H1 (cell line): ENCODE measurements at regions not wholly inside any gene's neighbourhood (a gene's known extent, or its start where the extent isn't known, plus 50 kb on each side); places are given as distances from the start of the nearest gene placed in this dataset.
A peak's percentile ranks its signal among the peaks of the same experiment; 100 is the strongest.

Source experiments
- CTCF ChIA-PET: fragments of 300-600 bp; sonication (Branson Sonifier 250); formaldehyde crosslinking; loops from one replicate; lab custom pipeline; 2021; ENCODE audit not compliant: partially characterized antibody; lab: Charles Lee
- POLR2A ChIA-PET: fragments of 300-600 bp; sonication (Branson Sonifier 250); formaldehyde crosslinking; loops from one replicate; lab custom pipeline; 2021; ENCODE audit warnings: inconsistent platforms; ENCODE audit not compliant: partially characterized antibody; lab: Charles Lee
- DNase-seq, 2 experiments: peaks; one replicate each; pipeline versions ENCODE4 v3.0.0 to v3.0.0-alpha.2; 2010 to 2022; ENCODE audit warnings: low spot score in 2 of 2, low read depth in 1 of 2, mixed read lengths in 1 of 2
- FAIRE-seq: peaks from 2 replicates; lab custom pipeline; 2011; peaks lifted over from hg19 to GRCh38; lab: Jason Lieb, UNC
- H2AFZ ChIP-seq: 2 replicates; pipeline ENCODE4 v1.8.1; 2012; ENCODE audit warnings: low read length, inconsistent platforms
- H2AK5ac ChIP-seq: 2 replicates; pipeline ENCODE4 v1.6.1; 2013; ENCODE audit warnings: low read depth, low read length
- H2BK120ac ChIP-seq: replicated peaks from 2 replicates; pipeline ENCODE3; 2013; ENCODE audit warnings: low read depth, low read length, inconsistent platforms
- H2BK12ac ChIP-seq: 2 replicates; pipeline ENCODE4 v1.6.1; 2013; ENCODE audit warnings: low read depth, low read length
- H2BK15ac ChIP-seq: 2 replicates; pipeline ENCODE4 v1.6.1; 2013; ENCODE audit warnings: low read length
- H2BK20ac ChIP-seq: 2 replicates; pipeline ENCODE4 v1.6.1; 2013; ENCODE audit warnings: low read length
- H2BK5ac ChIP-seq: 2 replicates; pipeline ENCODE4 v1.6.1; 2013; ENCODE audit warnings: low read depth, low read length
- H3K14ac ChIP-seq: 2 replicates; pipeline ENCODE4 v1.6.1; 2013; ENCODE audit warnings: inconsistent platforms; ENCODE audit not compliant: insufficient read length
- H3K18ac ChIP-seq: 2 replicates; pipeline ENCODE4 v1.6.1; 2013; ENCODE audit warnings: low read length; ENCODE audit errors: extremely low read depth
- H3K23ac ChIP-seq: 2 replicates; pipeline ENCODE4 v1.6.1; 2013; ENCODE audit warnings: inconsistent platforms; ENCODE audit not compliant: insufficient read length
- H3K23me2 ChIP-seq: 2 replicates; pipeline ENCODE4 v1.6.1; 2013; ENCODE audit warnings: low read depth, low read length
- H3K27ac ChIP-seq: 2 replicates; pipeline ENCODE4 v1.6.1; 2011; ENCODE audit warnings: low read depth, low read length, inconsistent platforms
- H3K27me3 ChIP-seq, 4 experiments: replicated peaks in 1 of 4; 1 replicate in 1 of 4; 2 replicates in 3 of 4; pipeline versions ENCODE4 v1.6.1 to v1.8.1; 2011 to 2013; ENCODE audit warnings: low read length in 3 of 4, mild to moderate bottlenecking in 3 of 4, inconsistent platforms in 2 of 4, mixed read lengths in 2 of 4, moderate library complexity in 1 of 4; ENCODE audit not compliant: control insufficient read depth in 3 of 4, insufficient read depth in 3 of 4; ENCODE audit errors: extremely low read depth in 1 of 4
- H3K36me3 ChIP-seq, 4 experiments: 2 replicates each; pipeline versions ENCODE4 v1.6.1 to v1.8.1; 2011 to 2013; ENCODE audit warnings: mild to moderate bottlenecking in 4 of 4, low read length in 3 of 4, moderate library complexity in 2 of 4, control low read depth in 1 of 4, inconsistent platforms in 1 of 4; ENCODE audit not compliant: insufficient read depth in 4 of 4, control insufficient read depth in 2 of 4
- H3K4ac ChIP-seq: replicated peaks from 2 replicates; pipeline ENCODE3; 2013; ENCODE audit warnings: low read length, low read depth, mixed read lengths, inconsistent platforms; ENCODE audit not compliant: insufficient read length
- H3K4me1 ChIP-seq, 4 experiments: replicated peaks in 1 of 4; 1 replicate in 1 of 4; 2 replicates in 3 of 4; pipeline versions ENCODE4 v1.6.1 to v1.8.1; 2011 to 2013; ENCODE audit warnings: low read length in 3 of 4, inconsistent platforms in 2 of 4, mixed read lengths in 1 of 4; ENCODE audit not compliant: insufficient read depth in 4 of 4, control insufficient read depth in 3 of 4
- H3K4me2 ChIP-seq, 2 experiments: 2 replicates each; pipeline versions ENCODE4 v1.6.1 to v1.8.1; 2011 to 2013; ENCODE audit warnings: low read depth in 2 of 2, low read length in 2 of 2, control low read depth in 1 of 2, inconsistent platforms in 1 of 2, mild to moderate bottlenecking in 1 of 2; ENCODE audit not compliant: insufficient read depth in 1 of 2
- H3K4me3 ChIP-seq, 4 experiments: fragments of 200-600, 300-600 bp in 1 of 4; sonication (generic), shearing (Covaris generic), sonication (Bioruptor Twin) in 1 of 4; 2 replicates each; pipeline versions ENCODE4 v1.5.1 to v1.8.1; 2011 to 2016; ENCODE audit warnings: low read length in 4 of 4, low read depth in 3 of 4, control low read depth in 2 of 4, inconsistent platforms in 2 of 4, mild to moderate bottlenecking in 2 of 4, mixed read lengths in 1 of 4, moderate library complexity in 1 of 4; ENCODE audit not compliant: insufficient read depth in 2 of 4; ENCODE audit errors: extremely low read depth in 1 of 4
- H3K56ac ChIP-seq: replicated peaks from 2 replicates; pipeline ENCODE3; 2013; ENCODE audit warnings: low read depth, mild to moderate bottlenecking, mixed read lengths, low read length, inconsistent platforms; ENCODE audit not compliant: insufficient read length
- H3K79me1 ChIP-seq: 2 replicates; pipeline ENCODE4 v1.6.1; 2013; ENCODE audit warnings: low read depth, low read length, control low read depth
- H3K79me2 ChIP-seq, 2 experiments: 2 replicates each; pipeline versions ENCODE4 v1.6.1 to v1.8.1; 2012 to 2013; ENCODE audit warnings: low read length in 2 of 2, mild to moderate bottlenecking in 2 of 2, inconsistent platforms in 1 of 2; ENCODE audit not compliant: insufficient read depth in 2 of 2, control insufficient read depth in 1 of 2
- H3K9ac ChIP-seq, 4 experiments: replicated peaks in 1 of 4; 1 replicate in 1 of 4; 2 replicates in 3 of 4; pipeline versions ENCODE4 v1.6.1 to v1.8.1; 2011 to 2013; ENCODE audit warnings: low read depth in 3 of 4, low read length in 3 of 4, control low read depth in 2 of 4, mild to moderate bottlenecking in 2 of 4, moderate library complexity in 2 of 4, inconsistent platforms in 1 of 4; ENCODE audit errors: extremely low read depth in 1 of 4
- H3K9me3 ChIP-seq, 2 experiments: 2 replicates each; pipeline versions ENCODE4 v1.6.1 to v1.8.1; 2012 to 2013; ENCODE audit warnings: mild to moderate bottlenecking in 2 of 2, moderate library complexity in 2 of 2, control low read depth in 1 of 2, inconsistent platforms in 1 of 2, low read depth in 1 of 2, low read length in 1 of 2, mixed read lengths in 1 of 2; ENCODE audit not compliant: insufficient read depth in 2 of 2
- H4K20me1 ChIP-seq, 2 experiments: replicated peaks in 1 of 2; 2 replicates each; pipeline versions ENCODE3 to v1.8.1; 2011 to 2013; ENCODE audit warnings: inconsistent platforms in 2 of 2, low read length in 2 of 2, mild to moderate bottlenecking in 1 of 2; ENCODE audit not compliant: insufficient read depth in 2 of 2, control insufficient read depth in 1 of 2
- H4K5ac ChIP-seq: 2 replicates; pipeline ENCODE4 v1.6.1; 2013; ENCODE audit warnings: low read length, low read depth, mixed read lengths, inconsistent platforms; ENCODE audit not compliant: insufficient read length
- H4K8ac ChIP-seq: 2 replicates; pipeline ENCODE4 v1.8.0; 2013; ENCODE audit warnings: mild to moderate bottlenecking, moderate library complexity, low read length, inconsistent platforms; ENCODE audit not compliant: insufficient read depth; ENCODE audit errors: extremely low read depth
- H4K91ac ChIP-seq: replicated peaks from 2 replicates; pipeline ENCODE3; 2013; ENCODE audit warnings: low read length, mixed read lengths, inconsistent platforms; ENCODE audit not compliant: insufficient read length
- EP300 ChIP-seq, 2 experiments: IDR thresholded peaks; 1 replicate in 1 of 2; 2 replicates in 1 of 2; pipeline ENCODE4 v1.6.1; 2011 to 2012; ENCODE audit warnings: low read depth in 2 of 2, low read length in 2 of 2, mild to moderate bottlenecking in 2 of 2, borderline replicate concordance in 1 of 2, inconsistent platforms in 1 of 2, moderate library complexity in 1 of 2
- JUN ChIP-seq: IDR thresholded peaks from 2 replicates; pipeline ENCODE4 v1.6.1; 2011; ENCODE audit warnings: low read depth, mild to moderate bottlenecking, improper control_type of control experiment, low read length
- JUND ChIP-seq: IDR thresholded peaks from 2 replicates; pipeline ENCODE4 v1.6.1; 2011; ENCODE audit warnings: mild to moderate bottlenecking, improper control_type of control experiment, low read length
- KDM5A ChIP-seq: fragments of 200-600 bp; IDR thresholded peaks from 2 replicates; pipeline ENCODE4 v1.7.1; 2012; ENCODE audit warnings: mild to moderate bottlenecking, low read length, inconsistent platforms, mixed read lengths
- RAD21 ChIP-seq, 2 experiments: IDR thresholded peaks in 1 of 2; conservative IDR thresholded peaks in 1 of 2; 2 replicates each; pipeline ENCODE4 v1.6.1; 2011; ENCODE audit warnings: low read depth in 2 of 2, low read length in 2 of 2, improper control_type of control experiment in 1 of 2, inconsistent platforms in 1 of 2, mild to moderate bottlenecking in 1 of 2, moderate library complexity in 1 of 2
- RBBP5 ChIP-seq: IDR thresholded peaks from 2 replicates; pipeline ENCODE4 v1.7.1; 2012; ENCODE audit warnings: low read depth, mild to moderate bottlenecking, inconsistent platforms, low read length, moderate library complexity, borderline replicate concordance
- SRF ChIP-seq: IDR thresholded peaks from 2 replicates; pipeline ENCODE4 v1.6.1; 2011; ENCODE audit warnings: mild to moderate bottlenecking, low read depth, low read length, moderate library complexity
- WGBS, 2 experiments: shearing (Covaris generic) in 1 of 2; methylation state at CpG; one replicate each; pipeline versions ENCODE4 v1.1.6 to v1.1.7; 2013 to 2015; ENCODE audit warnings: low lambda C conversion rate in 2 of 2, mixed read lengths in 2 of 2, inconsistent platforms in 1 of 2, low coverage in 1 of 2, missing lambda C conversion rate in 1 of 2; ENCODE audit not compliant: insufficient replicate concordance in 2 of 2, insufficient coverage in 1 of 2, insufficient read length in 1 of 2; ENCODE audit errors: extremely low coverage in 1 of 2, missing lambda C conversion rate in 1 of 2; 5-methylcytosine and 5-hydroxymethylcytosine counted together
- TF ChIP-seq, protein P1 (sequence below): IDR thresholded peaks from 2 replicates; pipeline ENCODE4 v1.6.1; 2012; ENCODE audit warnings: low read length, inconsistent platforms

- WGBS, 2 experiments = 94% methylated on average over 3 of the region's 3 CpGs; no CpG with 5 or more reads in 1 of the 2 experiments
- peaks cover 0 to 7% (median 4%) of the 10 kb centered on the region in 4 experiments; a peak in 5 of 7 replicates for H3K4me1 ChIP-seq
- H3K79me2 ChIP-seq = no peaks in the 10 kb centered on the region
- peak; percentile 13 for FAIRE-seq
- no peak overlapping the region for H4K5ac ChIP-seq
- no peaks in the 10 kb centered on the region; a peak in 1 of 4 replicates for H3K9me3 ChIP-seq
- no peaks in the 10 kb centered on the region for H3K79me1 ChIP-seq
- peak overlapping the region; percentile 75; the same call in 1 of the 2 replicates for H2BK20ac ChIP-seq
- no peak overlapping the region for H4K91ac ChIP-seq
- no peak for DNase-seq
- H3K4me2 ChIP-seq = no peak overlapping the region
- H3K27me3 ChIP-seq = no peaks in the 10 kb centered on the region
- no peak overlapping the region for H3K4ac ChIP-seq
- H2AFZ ChIP-seq = peak overlapping the region; percentile 36; the same call in 1 of the 2 replicates
- H3K27ac ChIP-seq = no peak overlapping the region
- H3K56ac ChIP-seq = no peak overlapping the region
- H3K9ac ChIP-seq = no peak overlapping the region
- H4K8ac ChIP-seq = no peak overlapping the region
- H3K23me2 ChIP-seq = no peaks in the 10 kb centered on the region
- H2AK5ac ChIP-seq = 0 out of 2 replicates have a peak overlapping the region, but pooled peaks have one; percentile 85
- 0 out of 2 replicates have a peak overlapping the region, but pooled peaks have one; percentile 56 for H2BK12ac ChIP-seq
- H3K18ac ChIP-seq = peak overlapping the region; percentile 68
- no peak overlapping the region for H3K4me3 ChIP-seq
- H2BK15ac ChIP-seq = peak overlapping the region; percentile 88; the same call in 1 of the 2 replicates
- no peaks in the 10 kb centered on the region for H4K20me1 ChIP-seq
- no peaks in the 10 kb centered on the region for H3K36me3 ChIP-seq
- H3K14ac ChIP-seq = no peak overlapping the region
- no peak overlapping the region for H3K23ac ChIP-seq
- H2BK5ac ChIP-seq = no peak overlapping the region
- POLR2A ChIA-PET = interaction anchor here (0.8 to 1.7 kb wide), 3 partner anchors 16 to 80 kb away, joined by 3 to 7 read pairs (median 4); partner anchors contain the start of gene SSTR1
- CTCF ChIA-PET = interaction anchor here (0.7 to 1.9 kb wide), 5 partner anchors 11 to 76 kb away, joined by 3 to 9 read pairs (median 3); no protein-coding TSS in a partner anchor
- peak overlapping the region; percentile 57 for H2BK120ac ChIP-seq
- no peak for TF ChIP-seq JUN
- no peak for TF ChIP-seq EP300 (IDR thresholded peaks at IDR 0.05; ENCODE audit: borderline replicate concordance in 1 of 2, low read depth in 2 of 2, low read length in 2 of 2)
- TF ChIP-seq JUND = no peak
- no peak for TF ChIP-seq SRF
- no peak for TF ChIP-seq KDM5A
- TF ChIP-seq, protein P1, sequence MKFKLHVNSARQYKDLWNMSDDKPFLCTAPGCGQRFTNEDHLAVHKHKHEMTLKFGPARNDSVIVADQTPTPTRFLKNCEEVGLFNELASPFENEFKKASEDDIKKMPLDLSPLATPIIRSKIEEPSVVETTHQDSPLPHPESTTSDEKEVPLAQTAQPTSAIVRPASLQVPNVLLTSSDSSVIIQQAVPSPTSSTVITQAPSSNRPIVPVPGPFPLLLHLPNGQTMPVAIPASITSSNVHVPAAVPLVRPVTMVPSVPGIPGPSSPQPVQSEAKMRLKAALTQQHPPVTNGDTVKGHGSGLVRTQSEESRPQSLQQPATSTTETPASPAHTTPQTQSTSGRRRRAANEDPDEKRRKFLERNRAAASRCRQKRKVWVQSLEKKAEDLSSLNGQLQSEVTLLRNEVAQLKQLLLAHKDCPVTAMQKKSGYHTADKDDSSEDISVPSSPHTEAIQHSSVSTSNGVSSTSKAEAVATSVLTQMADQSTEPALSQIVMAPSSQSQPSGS = no peak
- TF ChIP-seq RAD21 (IDR thresholded peaks at IDR 0.05 in 1 of 2, conservative IDR thresholded peaks at IDR 0.05 in 1 of 2; ENCODE audit: low read depth in 2 of 2, low read length in 2 of 2) = no peak
- TF ChIP-seq RBBP5 = no peak
Observed at GRCh38 chr14:38127784-38128183, 79.9 kb upstream of the SSTR1 start.
